ENCODE measurements at regions not wholly inside any gene's neighbourhood (a gene's known extent, or its start where the extent isn't known, plus 50 kb on each side); places are given as distances from the start of the nearest gene placed in this dataset.
A peak's percentile ranks its signal among the peaks of the same experiment; 100 is the strongest.
"Not testable (repeated sequence)": the region's sequence is repeated elsewhere in the genome, so short reads cannot be mapped to it uniquely, and the experiment has no call there.

- ATAC-seq (no peak), FAIRE-seq (no peak), DNase-seq (no peak)
- Histone ChIP-seq H3K4me1 (no peaks in the 10 kb centered on the region), H3K9me3 (no peaks in the 10 kb centered on the region), H3K27me3 (no peaks in the 10 kb centered on the region), H3K27ac (no peak overlapping the region), H3K36me3 (no peaks in the 10 kb centered on the region), H3K4me3 (no peak overlapping the region)
- WGBS, 2 donors: 8 to 10% methylated on average over 1 of the region's 1 CpG
- intact Hi-C loops (cut with DNase I): no loop called here
- TF ChIP-seq CTCF (IDR thresholded peaks at IDR 0.05): no peak
Measured at GRCh38 chrX:77119706-77120105, 327.5 kb upstream of the FGF16 start.

- intact Hi-C loops (cut with DNase I); H3K36me3 ChIP-seq; DNase-seq; FAIRE-seq; H3K27me3 ChIP-seq; H3K4me3 ChIP-seq; ATAC-seq; H3K9me3 ChIP-seq; H3K4me1 ChIP-seq; H3K27ac ChIP-seq: not testable (repeated sequence)
- 74 to 82% methylated on average over 4 of the region's 5 CpGs for WGBS, 2 donors
Measured at GRCh38 chrX:77123917-77124316, 323.3 kb upstream of the FGF16 start.

GRCh38 chrX:77127571-77127970 is 319.6 kb upstream of the FGF16 start:
- intact Hi-C loops (cut with DNase I); H3K27ac ChIP-seq; H3K4me1 ChIP-seq; H3K27me3 ChIP-seq; FAIRE-seq; DNase-seq; ATAC-seq; H3K4me3 ChIP-seq; H3K9me3 ChIP-seq; H3K36me3 ChIP-seq: not testable (repeated sequence)
- 16 to 24% methylated on average over 2 of the region's 2 CpGs for WGBS, 2 donors

GRCh38 chrX:77143907-77144306 is 303.3 kb upstream of the FGF16 start:
- WGBS, 2 donors: 54 to 55% methylated on average over 7 of the region's 7 CpGs
- H3K36me3 ChIP-seq: no peaks in the 10 kb centered on the region
- FAIRE-seq: no peak

GRCh38 chrX:77160301-77160700 is 286.9 kb upstream of the FGF16 start:
- FAIRE-seq (no peak), ATAC-seq (no peak), DNase-seq (no peak)
- no peak for TF ChIP-seq CTCF (IDR thresholded peaks at IDR 0.05)
- Histone ChIP-seq H3K36me3 (no peaks in the 10 kb centered on the region), H3K4me1 (no peaks in the 10 kb centered on the region), H3K4me3 (no peak overlapping the region), H3K27me3 (no peaks in the 10 kb centered on the region), H3K27ac (no peak overlapping the region), H3K9me3 (no peaks in the 10 kb centered on the region)
- 7 to 9% methylated on average over 2 of the region's 2 CpGs for WGBS, 2 donors
- intact Hi-C loops (cut with DNase I): no loop called here

More at GRCh38 chrX:77143907-77144306, 303.3 kb upstream of the FGF16 start:
- Histone ChIP-seq H3K4me3 (no peak overlapping the region), H3K27me3 (no peaks in the 10 kb centered on the region), H3K4me1 (no peaks in the 10 kb centered on the region), H3K9me3 (no peaks in the 10 kb centered on the region), H3K27ac (no peak overlapping the region)
- intact Hi-C loops (cut with DNase I): no loop called here
- ATAC-seq: no peak
- peak in 1 of 6 donors; percentile 11 for DNase-seq
- no peak for TF ChIP-seq CTCF (IDR thresholded peaks at IDR 0.05)

- 57 to 67% methylated on average over 1 of the region's 1 CpG for WGBS, 2 donors
- FAIRE-seq: no peak
Measured at GRCh38 chrX:77162777-77163176, 284.4 kb upstream of the FGF16 start.

More at GRCh38 chrX:77162777-77163176, 284.4 kb upstream of the FGF16 start:
- H3K27me3 ChIP-seq: no peaks in the 10 kb centered on the region
- ATAC-seq: no peak
- H3K27ac ChIP-seq: no peak overlapping the region
- no peaks in the 10 kb centered on the region for H3K9me3 ChIP-seq
- H3K4me1 ChIP-seq: no peaks in the 10 kb centered on the region
- no peak overlapping the region for H3K4me3 ChIP-seq
- intact Hi-C loops (cut with DNase I): no loop called here
- no peak for TF ChIP-seq CTCF (IDR thresholded peaks at IDR 0.05)
- H3K36me3 ChIP-seq: no peaks in the 10 kb centered on the region
- no peak for DNase-seq

All from pancreas (tissue), 10 donors.